IPS DF 6.9 (cell line): ENCODE measurements at regions not wholly inside any gene's neighbourhood (a gene's known extent, or its start where the extent isn't known, plus 50 kb on each side); places are given as distances from the start of the nearest gene placed in this dataset.
"Not testable (repeated sequence)": the region's sequence is repeated elsewhere in the genome, so short reads cannot be mapped to it uniquely, and the experiment has no call there.

Experiments used
- DNase-seq: peaks from one replicate; pipeline ENCODE4 v3.0.0-alpha.2; 2013; ENCODE audit warnings: low read depth, low spot score
- H3K27ac ChIP-seq: one replicate; pipeline ENCODE4 v1.5.1; 2013; ENCODE audit warnings: low read length, control low read depth
- H3K27me3 ChIP-seq: 2 replicates; pipeline ENCODE4 v1.6.1; 2013; ENCODE audit warnings: mild to moderate bottlenecking, low read length; ENCODE audit not compliant: control insufficient read depth, insufficient read depth
- H3K36me3 ChIP-seq: 2 replicates; pipeline ENCODE4 v1.6.1; 2013; ENCODE audit warnings: low read length; ENCODE audit not compliant: control insufficient read depth, insufficient read depth
- H3K4me1 ChIP-seq: 2 replicates; pipeline ENCODE4 v1.6.1; 2013; ENCODE audit warnings: low read length; ENCODE audit not compliant: control insufficient read depth, insufficient read depth
- H3K4me3 ChIP-seq: 2 replicates; pipeline ENCODE4 v1.5.1; 2013; ENCODE audit warnings: mild to moderate bottlenecking, low read length
- H3K9me3 ChIP-seq: 2 replicates; pipeline ENCODE4 v1.6.1; 2013; ENCODE audit warnings: low read length, inconsistent platforms; ENCODE audit not compliant: control insufficient read depth, insufficient read depth
- WGBS: extraction: QIAGEN DNeasy Blood & Tissue Kit; methylation state at CpG from one replicate; pipeline ENCODE4 v1.1.7; 2013; ENCODE audit warnings: mixed read lengths, missing lambda C conversion rate; ENCODE audit not compliant: insufficient read length, insufficient coverage; 5-methylcytosine and 5-hydroxymethylcytosine counted together

- Histone ChIP-seq H3K27me3 (no peaks in the 10 kb centered on the region), H3K36me3 (no peaks in the 10 kb centered on the region), H3K9me3 (no peaks in the 10 kb centered on the region), H3K4me3 (no peak overlapping the region), H3K27ac (no peak overlapping the region), H3K4me1 (no peaks in the 10 kb centered on the region)
- no CpG with 5 or more reads among the region's 6 CpGs for WGBS
- DNase-seq = no peak
Observed at GRCh38 chr11:42410251-42410955, 901.4 kb upstream of the API5 start.

GRCh38 chr11:42412590-42412989 lies 899.2 kb upstream of the API5 start:
- Histone ChIP-seq H3K4me1 (no peaks in the 10 kb centered on the region), H3K36me3 (no peaks in the 10 kb centered on the region), H3K27ac (no peak overlapping the region), H3K9me3 (no peaks in the 10 kb centered on the region), H3K4me3 (no peak overlapping the region), H3K27me3 (no peaks in the 10 kb centered on the region)
- no peak for DNase-seq
- WGBS = no CpG with 5 or more reads among the region's 4 CpGs

GRCh38 chr11:42417691-42418090 lies 894.1 kb upstream of the API5 start:
- Histone ChIP-seq H3K27me3 (no peaks in the 10 kb centered on the region), H3K4me3 (no peak overlapping the region), H3K36me3 (no peaks in the 10 kb centered on the region), H3K4me1 (no peaks in the 10 kb centered on the region), H3K9me3 (no peaks in the 10 kb centered on the region), H3K27ac (no peak overlapping the region)
- DNase-seq = no peak

GRCh38 chr11:42422090-42422489 lies 889.7 kb upstream of the API5 start:
- Histone ChIP-seq H3K9me3 (no peaks in the 10 kb centered on the region; the same call in 1 of the 2 replicates), H3K27me3 (no peaks in the 10 kb centered on the region), H3K4me3 (no peak overlapping the region), H3K4me1 (no peaks in the 10 kb centered on the region), H3K36me3 (no peaks in the 10 kb centered on the region), H3K27ac (no peak overlapping the region)
- no peak for DNase-seq
- WGBS = no CpG with 5 or more reads among the region's 1 CpG

GRCh38 chr11:42434911-42435310 lies 876.9 kb upstream of the API5 start:
- H3K9me3 ChIP-seq = not testable (repeated sequence)

GRCh38 chr11:42444406-42444805 lies 867.4 kb upstream of the API5 start:
- Histone ChIP-seq H3K4me1 (no peaks in the 10 kb centered on the region), H3K27ac (no peak overlapping the region), H3K27me3 (no peaks in the 10 kb centered on the region), H3K36me3 (no peaks in the 10 kb centered on the region), H3K4me3 (no peak overlapping the region), H3K9me3 (no peaks in the 10 kb centered on the region)
- WGBS = no CpG with 5 or more reads among the region's 4 CpGs
- no peak for DNase-seq

More at GRCh38 chr11:42434911-42435310, 876.9 kb upstream of the API5 start:
- not testable (repeated sequence) for H3K4me1 ChIP-seq, H3K36me3 ChIP-seq, H3K4me3 ChIP-seq, H3K27ac ChIP-seq, H3K27me3 ChIP-seq, DNase-seq
- WGBS = no CpG with 5 or more reads among the region's 25 CpGs

- Histone ChIP-seq H3K4me3 (no peak overlapping the region), H3K4me1 (no peaks in the 10 kb centered on the region), H3K9me3 (no peaks in the 10 kb centered on the region), H3K27ac (no peak overlapping the region), H3K36me3 (no peaks in the 10 kb centered on the region), H3K27me3 (no peaks in the 10 kb centered on the region)
- WGBS = no CpG with 5 or more reads among the region's 8 CpGs
- DNase-seq = no peak
Observed at GRCh38 chr11:42462558-42463310, 849.1 kb upstream of the API5 start.

GRCh38 chr11:42465623-42466022 lies 846.2 kb upstream of the API5 start:
- Histone ChIP-seq H3K4me3 (no peak overlapping the region), H3K36me3 (no peaks in the 10 kb centered on the region), H3K27ac (no peak overlapping the region), H3K27me3 (no peaks in the 10 kb centered on the region), H3K9me3 (no peaks in the 10 kb centered on the region), H3K4me1 (no peaks in the 10 kb centered on the region)
- WGBS = no CpG with 5 or more reads among the region's 2 CpGs
- DNase-seq = no peak

GRCh38 chr11:42473106-42473505 lies 838.7 kb upstream of the API5 start:
- no peaks in the 10 kb centered on the region for H3K4me1 ChIP-seq
- H3K9me3 ChIP-seq = no peaks in the 10 kb centered on the region
- no peak overlapping the region for H3K27ac ChIP-seq
- WGBS = no CpG with 5 or more reads among the region's 4 CpGs
- H3K27me3 ChIP-seq = no peaks in the 10 kb centered on the region
- no peak overlapping the region for H3K4me3 ChIP-seq
- H3K36me3 ChIP-seq = no peaks in the 10 kb centered on the region
- no peak for DNase-seq

- Histone ChIP-seq H3K4me1 (no peaks in the 10 kb centered on the region), H3K27me3 (no peaks in the 10 kb centered on the region), H3K27ac (no peak overlapping the region), H3K9me3 (no peaks in the 10 kb centered on the region), H3K4me3 (no peak overlapping the region), H3K36me3 (no peaks in the 10 kb centered on the region)
- no peak for DNase-seq
Observed at GRCh38 chr11:42482822-42483221, 829.0 kb upstream of the API5 start.

- no peaks in the 10 kb centered on the region for H3K4me1 ChIP-seq
- H3K27me3 ChIP-seq = no peaks in the 10 kb centered on the region
- H3K36me3 ChIP-seq = no peaks in the 10 kb centered on the region
- no CpG with 5 or more reads among the region's 3 CpGs for WGBS
- DNase-seq = no peak
- no peaks in the 10 kb centered on the region for H3K9me3 ChIP-seq
- H3K4me3 ChIP-seq = no peak overlapping the region
- H3K27ac ChIP-seq = no peak overlapping the region
Observed at GRCh38 chr11:42490506-42490905, 821.3 kb upstream of the API5 start.
